GM18868 (cell line): ENCODE measurements at regions not wholly inside any gene's neighbourhood (a gene's known extent, or its start where the extent isn't known, plus 50 kb on each side); places are given as distances from the start of the nearest gene placed in this dataset.
"Not testable (repeated sequence)": the region's sequence is repeated elsewhere in the genome, so short reads cannot be mapped to it uniquely, and the experiment has no call there.

Experiments
- ATAC-seq: cut with Tn5 transposase; IDR thresholded peaks from one replicate; pipeline ENCODE4 v1.9.1; 2021; ENCODE audit warnings: mild to moderate bottlenecking, moderate library complexity; ENCODE audit not compliant: unreplicated experiment

GRCh38 chr1:30438274-30438673 is 285.1 kb downstream of the MATN1 start:
- ATAC-seq: not testable (repeated sequence)

DNA sequence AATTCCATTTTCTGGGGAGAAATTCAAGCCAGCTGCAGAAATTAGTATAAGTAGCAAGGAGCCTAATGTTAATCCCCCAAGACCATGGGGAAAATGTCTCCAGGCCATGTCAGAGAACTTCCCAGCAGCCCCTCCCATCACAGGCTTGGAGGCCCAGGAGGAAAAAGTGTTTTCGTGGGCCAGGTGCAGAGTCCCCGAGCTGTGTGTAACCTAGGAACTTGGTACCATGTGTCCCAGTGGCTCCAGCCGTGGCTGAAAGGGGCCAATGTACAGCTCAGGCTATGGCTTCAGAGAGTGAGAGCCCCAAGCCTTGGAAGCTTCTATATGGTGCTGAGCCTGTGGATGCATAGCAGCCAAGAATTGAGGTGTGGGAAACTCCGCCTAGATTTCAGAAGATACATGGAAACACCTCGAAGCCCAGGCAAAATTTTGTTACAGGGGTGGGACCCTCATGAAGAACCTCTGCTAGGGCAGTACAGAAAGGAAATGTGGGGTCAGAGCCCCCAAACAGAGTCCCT is 286.3 kb downstream of the MATN1 start:
- no peak for ATAC-seq

DNA sequence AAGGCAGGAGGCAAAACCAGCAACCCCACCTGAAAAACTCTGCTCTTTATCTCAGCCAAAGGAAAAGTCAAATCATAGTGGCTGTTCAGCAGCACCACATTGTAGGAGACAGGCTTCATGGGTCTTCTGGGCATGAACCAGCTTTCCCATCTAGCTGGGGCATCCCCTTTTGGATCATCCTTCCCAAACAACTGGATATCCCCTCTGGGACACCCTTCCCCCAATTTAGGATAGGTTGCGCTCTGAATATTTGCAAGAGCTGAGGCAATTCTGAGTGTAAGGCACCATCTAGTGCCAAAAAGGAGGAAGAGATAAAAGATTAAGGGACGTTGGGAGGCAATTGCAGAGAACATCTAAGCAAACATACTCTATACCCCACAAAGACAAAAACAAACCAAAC is 295.8 kb downstream of the MATN1 start:
- ATAC-seq: no peak

- ATAC-seq: no peak
Measured at GRCh38 chr1:30425046-30425445, 298.3 kb downstream of the MATN1 start.

DNA sequence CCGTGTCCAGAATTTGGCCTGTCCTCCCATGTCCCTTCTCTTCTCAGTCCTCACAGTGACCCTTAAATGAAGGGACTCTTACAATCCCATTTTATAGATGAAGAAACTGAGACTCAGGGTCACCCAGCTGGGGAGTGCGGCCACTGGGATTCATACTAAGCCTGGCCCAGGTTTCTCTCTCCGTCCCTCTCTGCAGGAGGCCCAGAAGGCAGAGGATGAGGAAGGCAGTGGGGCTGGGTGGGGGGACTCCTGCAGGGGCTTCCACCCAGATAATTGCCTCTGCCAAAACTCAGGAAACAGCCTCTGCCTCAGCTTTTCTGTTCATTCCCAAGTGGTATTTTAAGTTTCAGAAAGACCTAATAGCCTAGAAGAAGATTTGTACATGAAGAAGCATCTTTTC is 299.8 kb downstream of the MATN1 start:
- no peak for ATAC-seq

GRCh38 chr1:30422251-30422650 is 301.1 kb downstream of the MATN1 start:
- no peak for ATAC-seq

GRCh38 chr1:30420519-30421050 is 302.8 kb downstream of the MATN1 start:
- ATAC-seq: no peak

- no peak for ATAC-seq
Measured at GRCh38 chr1:30419831-30420230, 303.6 kb downstream of the MATN1 start.

DNA sequence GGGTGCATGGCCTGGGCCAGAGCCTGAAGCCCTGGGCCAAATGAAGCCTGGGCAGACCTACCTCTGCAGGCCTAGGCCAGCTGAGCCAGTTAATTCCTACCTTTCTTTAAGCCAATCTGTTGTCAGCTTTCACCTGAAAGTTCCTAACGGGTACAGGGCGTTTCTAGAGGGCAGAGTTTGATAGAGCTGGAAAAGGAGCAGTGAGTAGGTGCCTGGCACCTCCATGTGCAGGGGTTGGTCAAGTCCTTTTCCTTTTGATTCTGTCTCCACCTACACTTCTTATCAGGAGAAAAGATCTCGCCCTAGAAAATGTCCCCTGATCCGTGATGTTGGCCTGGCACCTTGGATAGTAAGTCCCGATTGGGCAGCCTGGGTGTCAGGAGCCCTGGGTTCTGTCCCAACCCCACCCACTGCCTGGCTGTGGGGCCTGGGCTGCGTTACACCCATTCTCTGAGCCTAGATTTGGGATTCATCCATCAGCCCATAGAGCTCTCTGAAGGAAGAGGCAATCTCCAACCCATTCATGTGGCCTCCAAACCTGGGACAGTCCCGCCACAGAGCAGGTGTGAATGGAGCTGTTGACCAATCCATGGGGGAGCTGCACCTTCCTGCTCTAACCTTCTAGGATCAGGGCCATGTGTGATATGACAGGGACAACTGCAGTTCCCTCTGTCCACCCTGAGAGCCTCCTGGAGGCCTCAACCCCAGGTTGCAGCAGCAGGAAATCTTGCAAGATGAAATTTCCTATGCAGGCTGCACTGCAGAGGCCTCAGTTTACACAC is 304.3 kb downstream of the MATN1 start:
- ATAC-seq: no peak

DNA sequence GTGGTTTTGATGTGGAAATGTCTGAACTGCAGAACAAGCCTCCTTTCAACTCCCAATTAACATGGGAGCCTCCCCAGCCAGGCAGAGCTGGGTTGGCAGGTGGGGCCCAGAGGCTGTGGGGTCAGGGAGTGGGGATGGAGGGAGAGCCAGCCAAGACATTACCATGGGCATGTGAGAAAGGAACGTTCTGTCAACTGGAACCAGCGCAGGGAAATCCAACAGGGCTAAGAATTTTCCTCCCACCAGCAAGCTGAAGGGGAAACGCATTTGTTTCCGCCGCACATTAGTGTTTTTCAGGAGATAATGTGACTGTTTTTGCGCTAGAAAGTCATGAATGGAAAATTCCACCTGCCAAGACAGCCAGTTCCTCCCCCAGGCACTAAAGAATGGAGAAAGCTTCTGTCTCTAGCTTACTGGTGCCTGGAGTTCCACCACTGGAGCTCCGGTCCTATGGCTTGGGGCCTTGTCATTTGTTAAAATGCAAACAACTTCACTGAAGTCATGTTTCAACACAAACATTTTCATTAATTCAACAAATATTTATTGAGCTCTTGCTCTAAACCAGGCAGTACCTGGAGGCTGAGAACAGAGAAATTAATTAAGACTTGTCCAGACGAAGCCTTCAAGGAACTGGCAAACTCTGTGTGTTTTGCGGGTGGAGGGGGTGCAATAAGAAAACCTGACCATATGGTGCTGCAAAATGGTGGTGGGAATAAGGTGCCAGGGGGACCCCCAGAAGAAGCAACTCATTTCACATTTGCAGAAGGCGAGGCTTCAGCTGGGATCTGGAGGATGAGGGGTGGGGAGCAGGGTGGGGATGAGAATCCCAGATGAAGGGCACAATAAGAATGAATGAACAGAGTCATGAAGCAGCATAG is 305.1 kb downstream of the MATN1 start:
- no peak for ATAC-seq

DNA sequence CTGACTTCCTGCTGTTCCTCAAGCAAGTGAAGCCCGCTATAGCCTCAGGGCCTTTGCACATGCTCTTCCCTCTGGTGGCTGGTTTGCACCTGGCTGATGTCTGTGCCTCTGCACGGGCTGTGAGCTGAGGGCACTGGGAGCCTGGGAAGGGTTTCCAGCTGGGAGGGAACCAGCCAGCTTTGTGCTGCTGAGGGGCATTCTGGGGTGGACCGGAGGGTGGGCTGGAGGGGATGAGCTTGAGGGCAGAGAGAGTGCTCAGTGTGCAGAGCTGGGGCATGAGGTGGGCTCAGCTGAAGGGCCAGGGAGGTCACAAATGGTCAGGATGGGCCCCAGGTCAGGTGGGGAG is 305.7 kb downstream of the MATN1 start:
- ATAC-seq: no peak

- no peak for ATAC-seq
Measured at GRCh38 chr1:30417001-30417700, 306.2 kb downstream of the MATN1 start.

GRCh38 chr1:30416221-30416820 is 307.1 kb downstream of the MATN1 start:
- ATAC-seq: no peak

- ATAC-seq: no peak
Measured at GRCh38 chr1:30415171-30415940, 308.0 kb downstream of the MATN1 start.

- no peak for ATAC-seq
Measured at GRCh38 chr1:30414851-30415165, 308.6 kb downstream of the MATN1 start.

DNA sequence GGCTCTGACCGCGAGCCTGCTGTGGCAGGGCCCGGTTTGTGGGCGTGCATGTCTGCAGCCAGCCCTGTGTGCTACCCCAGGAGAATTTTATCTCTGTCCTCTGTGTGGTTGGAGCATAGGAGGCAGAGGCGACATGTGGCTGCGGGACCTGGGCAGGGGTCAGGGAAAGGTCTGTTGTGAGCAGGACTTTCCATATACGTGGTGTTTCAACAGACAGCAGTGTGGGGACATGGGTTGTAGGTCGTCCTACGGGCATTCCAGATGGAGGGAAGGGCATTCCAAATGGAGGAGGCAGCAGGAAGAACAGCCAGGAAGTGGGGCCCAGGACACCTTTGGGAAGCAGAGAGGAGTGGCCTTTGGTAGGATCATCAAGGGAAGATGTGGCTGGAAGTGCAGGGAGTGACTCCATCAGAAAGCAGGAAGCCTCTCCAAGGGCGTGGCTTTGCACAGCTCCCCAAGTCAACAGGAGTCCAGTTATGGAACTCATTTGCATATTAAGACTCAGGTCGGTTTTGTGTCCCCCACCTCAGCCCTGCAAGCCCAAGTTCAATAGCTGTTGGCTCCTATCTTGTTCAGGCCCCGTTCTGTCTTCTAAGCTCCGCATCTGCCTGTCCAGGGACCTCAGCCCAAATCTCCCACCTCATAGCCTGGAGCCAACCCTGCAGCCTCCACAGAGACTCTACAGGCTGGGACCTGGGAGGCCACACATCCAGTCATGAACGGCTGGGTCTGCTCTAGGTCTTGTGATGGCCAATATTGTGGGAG is 309.1 kb downstream of the MATN1 start:
- ATAC-seq: no peak

GRCh38 chr1:30413606-30414005 is 309.8 kb downstream of the MATN1 start:
- no peak for ATAC-seq

DNA sequence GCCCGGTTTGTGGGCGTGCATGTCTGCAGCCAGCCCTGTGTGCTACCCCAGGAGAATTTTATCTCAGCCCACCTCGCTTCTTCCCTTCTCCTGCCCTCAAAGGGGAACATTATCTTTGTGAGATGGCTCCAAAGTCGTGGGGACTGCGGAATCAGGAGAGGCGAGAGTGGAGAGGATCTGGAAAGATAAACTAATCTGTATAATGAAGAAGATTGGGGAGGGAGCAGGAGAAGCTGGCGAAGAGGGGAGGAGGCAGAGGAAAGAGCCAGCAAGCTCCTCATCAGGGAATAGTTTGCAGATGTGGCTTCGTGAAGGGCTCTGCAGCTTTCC is 310.3 kb downstream of the MATN1 start:
- ATAC-seq: no peak

- no peak for ATAC-seq
Measured at GRCh38 chr1:30412241-30413110, 310.9 kb downstream of the MATN1 start.
